ENCODE measurements at regions not wholly inside any gene's neighbourhood (a gene's known extent, or its start where the extent isn't known, plus 50 kb on each side); places are given as distances from the start of the nearest gene placed in this dataset.

GRCh38 chr18:78831603-78832002, 148.0 kb upstream of the SALL3 start:
- Histone ChIP-seq H3K9ac (ENCODE audit: low read length) (no peak overlapping the region), H2AFZ (ENCODE audit: low read depth, low read length) (no peak overlapping the region), H3K79me2 (replicated peaks; ENCODE audit: insufficient read depth, low read length) (no peaks in the 10 kb centered on the region), H3K4me3 (ENCODE audit: low read length) (no peak overlapping the region), H3K27me3 (ENCODE audit: insufficient read depth, low read depth, low read length) (no peaks in the 10 kb centered on the region), H4K20me1 (ENCODE audit: insufficient read depth) (no peaks in the 10 kb centered on the region), H3K36me3 (ENCODE audit: insufficient read depth, low read length) (no peaks in the 10 kb centered on the region), H3K9me3 (ENCODE audit: low read length) (no peaks in the 10 kb centered on the region), H3F3A (ENCODE audit: insufficient read depth, low read length, poor library complexity, severe bottlenecking) (no peaks in the 10 kb centered on the region), H3K4me2 (ENCODE audit: low read length) (no peak overlapping the region), H3K9me2 (ENCODE audit: insufficient read depth, low read length) (no peaks in the 10 kb centered on the region), H3K27ac (ENCODE audit: low read length) (no peak overlapping the region)
- TF ChIP-seq MXI1 (conservative IDR thresholded peaks at IDR 0.05; ENCODE audit: poor library complexity, severe bottlenecking), result no peak
- TF ChIP-seq TAF1 (IDR thresholded peaks at IDR 0.05; ENCODE audit: low read depth), result no peak
- no peak for TF ChIP-seq SMC3 (conservative IDR thresholded peaks at IDR 0.05; ENCODE audit: poor library complexity)
- TF ChIP-seq EZH2 (IDR thresholded peaks at IDR 0.05; ENCODE audit: borderline replicate concordance, insufficient read depth, low read length, poor library complexity, severe bottlenecking), result no peak
- TF ChIP-seq POLR2AphosphoS5 (IDR thresholded peaks at IDR 0.05), result no peak
- TF ChIP-seq RAD21 (conservative IDR thresholded peaks at IDR 0.05), result no peak
- TF ChIP-seq, protein P1, sequence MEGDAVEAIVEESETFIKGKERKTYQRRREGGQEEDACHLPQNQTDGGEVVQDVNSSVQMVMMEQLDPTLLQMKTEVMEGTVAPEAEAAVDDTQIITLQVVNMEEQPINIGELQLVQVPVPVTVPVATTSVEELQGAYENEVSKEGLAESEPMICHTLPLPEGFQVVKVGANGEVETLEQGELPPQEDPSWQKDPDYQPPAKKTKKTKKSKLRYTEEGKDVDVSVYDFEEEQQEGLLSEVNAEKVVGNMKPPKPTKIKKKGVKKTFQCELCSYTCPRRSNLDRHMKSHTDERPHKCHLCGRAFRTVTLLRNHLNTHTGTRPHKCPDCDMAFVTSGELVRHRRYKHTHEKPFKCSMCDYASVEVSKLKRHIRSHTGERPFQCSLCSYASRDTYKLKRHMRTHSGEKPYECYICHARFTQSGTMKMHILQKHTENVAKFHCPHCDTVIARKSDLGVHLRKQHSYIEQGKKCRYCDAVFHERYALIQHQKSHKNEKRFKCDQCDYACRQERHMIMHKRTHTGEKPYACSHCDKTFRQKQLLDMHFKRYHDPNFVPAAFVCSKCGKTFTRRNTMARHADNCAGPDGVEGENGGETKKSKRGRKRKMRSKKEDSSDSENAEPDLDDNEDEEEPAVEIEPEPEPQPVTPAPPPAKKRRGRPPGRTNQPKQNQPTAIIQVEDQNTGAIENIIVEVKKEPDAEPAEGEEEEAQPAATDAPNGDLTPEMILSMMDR (IDR thresholded peaks at IDR 0.05; ENCODE audit: poor library complexity, severe bottlenecking), result no peak
- TF ChIP-seq EP300 (conservative IDR thresholded peaks at IDR 0.05; ENCODE audit: poor library complexity, severe bottlenecking), result no peak
- TF ChIP-seq, protein P2, sequence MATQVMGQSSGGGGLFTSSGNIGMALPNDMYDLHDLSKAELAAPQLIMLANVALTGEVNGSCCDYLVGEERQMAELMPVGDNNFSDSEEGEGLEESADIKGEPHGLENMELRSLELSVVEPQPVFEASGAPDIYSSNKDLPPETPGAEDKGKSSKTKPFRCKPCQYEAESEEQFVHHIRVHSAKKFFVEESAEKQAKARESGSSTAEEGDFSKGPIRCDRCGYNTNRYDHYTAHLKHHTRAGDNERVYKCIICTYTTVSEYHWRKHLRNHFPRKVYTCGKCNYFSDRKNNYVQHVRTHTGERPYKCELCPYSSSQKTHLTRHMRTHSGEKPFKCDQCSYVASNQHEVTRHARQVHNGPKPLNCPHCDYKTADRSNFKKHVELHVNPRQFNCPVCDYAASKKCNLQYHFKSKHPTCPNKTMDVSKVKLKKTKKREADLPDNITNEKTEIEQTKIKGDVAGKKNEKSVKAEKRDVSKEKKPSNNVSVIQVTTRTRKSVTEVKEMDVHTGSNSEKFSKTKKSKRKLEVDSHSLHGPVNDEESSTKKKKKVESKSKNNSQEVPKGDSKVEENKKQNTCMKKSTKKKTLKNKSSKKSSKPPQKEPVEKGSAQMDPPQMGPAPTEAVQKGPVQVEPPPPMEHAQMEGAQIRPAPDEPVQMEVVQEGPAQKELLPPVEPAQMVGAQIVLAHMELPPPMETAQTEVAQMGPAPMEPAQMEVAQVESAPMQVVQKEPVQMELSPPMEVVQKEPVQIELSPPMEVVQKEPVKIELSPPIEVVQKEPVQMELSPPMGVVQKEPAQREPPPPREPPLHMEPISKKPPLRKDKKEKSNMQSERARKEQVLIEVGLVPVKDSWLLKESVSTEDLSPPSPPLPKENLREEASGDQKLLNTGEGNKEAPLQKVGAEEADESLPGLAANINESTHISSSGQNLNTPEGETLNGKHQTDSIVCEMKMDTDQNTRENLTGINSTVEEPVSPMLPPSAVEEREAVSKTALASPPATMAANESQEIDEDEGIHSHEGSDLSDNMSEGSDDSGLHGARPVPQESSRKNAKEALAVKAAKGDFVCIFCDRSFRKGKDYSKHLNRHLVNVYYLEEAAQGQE (IDR thresholded peaks at IDR 0.05; ENCODE audit: borderline replicate concordance), result no peak

DNA sequence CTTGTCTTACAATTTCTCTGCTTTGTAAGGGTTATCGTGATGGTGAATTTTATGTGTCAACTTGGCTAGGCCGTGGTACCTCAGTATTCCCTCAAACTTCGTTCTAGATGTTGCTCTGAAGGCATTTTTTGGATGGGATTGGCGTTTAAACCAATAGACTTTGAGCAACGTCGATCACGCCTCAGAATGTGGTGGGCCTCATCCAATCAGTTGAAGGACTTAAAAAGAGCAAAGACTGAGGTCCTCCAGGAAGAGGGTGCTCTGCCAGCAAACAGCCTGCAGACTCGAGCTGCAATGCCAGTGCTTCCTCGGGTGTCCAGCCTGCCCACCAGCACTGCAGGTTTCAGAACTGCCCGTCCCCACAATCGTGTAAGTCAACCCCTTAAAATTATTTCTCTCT, 145.8 kb upstream of the SALL3 start:
- Histone ChIP-seq H3K27ac (ENCODE audit: low read length) (no peak overlapping the region), H3K36me3 (ENCODE audit: insufficient read depth, low read length) (no peaks in the 10 kb centered on the region), H3K9me2 (ENCODE audit: insufficient read depth, low read length) (no peaks in the 10 kb centered on the region)

More for the DNA sequence above, 145.8 kb upstream of the SALL3 start:
- Histone ChIP-seq H3K79me2 (replicated peaks; ENCODE audit: insufficient read depth, low read length) (no peaks in the 10 kb centered on the region), H3K4me3 (ENCODE audit: low read length) (no peak overlapping the region), H3K9ac (ENCODE audit: low read length) (no peak overlapping the region), H3K4me2 (ENCODE audit: low read length) (no peak overlapping the region), H3F3A (ENCODE audit: insufficient read depth, low read length, poor library complexity, severe bottlenecking) (no peaks in the 10 kb centered on the region), H3K27me3 (ENCODE audit: insufficient read depth, low read depth, low read length) (no peaks in the 10 kb centered on the region), H3K9me3 (ENCODE audit: low read length) (no peaks in the 10 kb centered on the region), H4K20me1 (ENCODE audit: insufficient read depth) (no peaks in the 10 kb centered on the region), H2AFZ (ENCODE audit: low read depth, low read length) (no peak overlapping the region)
- TF ChIP-seq, protein P1 (IDR thresholded peaks at IDR 0.05; ENCODE audit: poor library complexity, severe bottlenecking), result no peak
- TF ChIP-seq TAF1 (IDR thresholded peaks at IDR 0.05; ENCODE audit: low read depth) (no peak), EZH2 (IDR thresholded peaks at IDR 0.05; ENCODE audit: borderline replicate concordance, insufficient read depth, low read length, poor library complexity, severe bottlenecking) (no peak), RAD21 (conservative IDR thresholded peaks at IDR 0.05) (no peak)
